MM.1S (cell line): ENCODE measurements at regions not wholly inside any gene's neighbourhood (a gene's known extent, or its start where the extent isn't known, plus 50 kb on each side); places are given as distances from the start of the nearest gene placed in this dataset.

Experiments used
- CTCF ChIP-seq: fragments of 300-600 bp; sonication (generic); IDR thresholded peaks from 2 replicates; pipeline ENCODE4 v1.5.1; 2016; ENCODE audit warnings: antibody characterized with exemption, low read length, mixed read lengths
- EZH2 ChIP-seq: fragments of 300-600 bp; sonication (generic); optimal IDR thresholded peaks from 2 replicates; pipeline ENCODE3; 2017; ENCODE audit warnings: low read depth, mild to moderate bottlenecking, antibody characterized with exemption, low read length, mixed read lengths
- EZH2phosphoT487 ChIP-seq: fragments of 300-600 bp; sonication (generic); IDR thresholded peaks from 2 replicates; pipeline ENCODE4 v1.6.1; 2018; ENCODE audit warnings: antibody characterized with exemption, low read length

GRCh38 chr11:36730761-36731160 is 132.7 kb upstream of the RAG2 start:
- no peak for TF ChIP-seq CTCF
- TF ChIP-seq EZH2: no peak
- no peak for TF ChIP-seq EZH2phosphoT487
